Endothelial cell of umbilical vein (primary cell): ENCODE measurements at regions not wholly inside any gene's neighbourhood (a gene's known extent, or its start where the extent isn't known, plus 50 kb on each side); places are given as distances from the start of the nearest gene placed in this dataset.

Experiments
- CTCF ChIP-seq, 2 donors: IDR thresholded peaks; 1 replicate in 1 of 2; 2 replicates in 1 of 2; pipeline ENCODE4 v1.5.1; 2011; ENCODE audit warnings: low read length in 2 of 2, mild to moderate bottlenecking in 2 of 2, moderate library complexity in 2 of 2, control low read depth in 1 of 2, inconsistent platforms in 1 of 2, low read depth in 1 of 2; ENCODE audit not compliant: insufficient read depth in 1 of 2; ENCODE audit errors: extremely low read depth in 1 of 2
- EZH2 ChIP-seq: IDR thresholded peaks from 2 replicates; pipeline ENCODE4 v1.6.1; 2012; ENCODE audit warnings: borderline replicate concordance, low read depth, mild to moderate bottlenecking, moderate library complexity, low read length, inconsistent platforms; ENCODE audit not compliant: severe bottlenecking
- FOS ChIP-seq: IDR thresholded peaks from 2 replicates; pipeline ENCODE4 v1.6.1; 2011; ENCODE audit warnings: mild to moderate bottlenecking, low read length, moderate library complexity, borderline replicate concordance; ENCODE audit not compliant: insufficient read depth
- MAX ChIP-seq: IDR thresholded peaks from 2 replicates; pipeline ENCODE4 v1.6.1; 2011; ENCODE audit not compliant: insufficient read depth, insufficient read length
- MYC ChIP-seq: IDR thresholded peaks from one replicate; pipeline ENCODE4 v1.6.1; 2011; ENCODE audit warnings: mild to moderate bottlenecking, low read depth, low read length
- POLR2A ChIP-seq: IDR thresholded peaks from 2 replicates; pipeline ENCODE4 v1.6.1; 2012; ENCODE audit warnings: low read depth, mild to moderate bottlenecking, control low read depth, low read length

- no peak for TF ChIP-seq CTCF (IDR thresholded peaks at IDR 0.05; ENCODE audit: extremely low read depth in 1 of 2, insufficient read depth in 1 of 2, low read depth in 1 of 2, low read length in 2 of 2)
- TF ChIP-seq POLR2A, result no peak
- no peak for TF ChIP-seq MYC
- TF ChIP-seq FOS, result no peak
- no peak for TF ChIP-seq EZH2
- TF ChIP-seq MAX, result no peak
Observed at GRCh38 chr5:99817796-99818195, 717.4 kb upstream of the FAM174A start.
